Activated CD8-positive, alpha-beta memory T cell treated with anti-CD3 and anti-CD28 coated beads, Interleukin-2, amount 10 ng/mL, durations not matched to agents 7 days and 5 days (primary cell): ENCODE measurements at regions not wholly inside any gene's neighbourhood (a gene's known extent, or its start where the extent isn't known, plus 50 kb on each side); places are given as distances from the start of the nearest gene placed in this dataset.

ENCODE experiments used
- ATAC-seq: fragments of 150-1000 bp; cut with Tn5 transposase; one replicate; pipeline ENCODE4 v1.10.0; 2021; ENCODE audit warnings: moderate library complexity
- CTCF ChIA-PET: fragments of 350-600 bp; sonication (Branson Sonifier 250); formaldehyde crosslinking; loops from one replicate; lab custom pipeline; 2021; ENCODE audit warnings: antibody characterized with exemption; lab: Charles Lee
- DNase-seq: peaks from one replicate; pipeline ENCODE4 v3.0.0-alpha.2; 2020
- H3K27ac Mint-ChIP-seq: one replicate; pipeline ENCODE4 v1.8.0; 2021; ENCODE audit warnings: mild to moderate bottlenecking, mixed read lengths
- H3K27me3 Mint-ChIP-seq: one replicate; pipeline ENCODE4 v1.8.0; 2021; ENCODE audit warnings: mixed read lengths
- H3K36me3 Mint-ChIP-seq: one replicate; pipeline ENCODE4 v1.8.0; 2021; ENCODE audit warnings: mild to moderate bottlenecking, mixed read lengths
- H3K4me1 Mint-ChIP-seq: one replicate; pipeline ENCODE4 v1.8.0; 2021; ENCODE audit warnings: mixed read lengths
- H3K4me3 Mint-ChIP-seq: one replicate; pipeline ENCODE4 v1.8.0; 2021; ENCODE audit warnings: mild to moderate bottlenecking, moderate library complexity, mixed read lengths
- H3K9me3 Mint-ChIP-seq: one replicate; pipeline ENCODE4 v1.8.0; 2022; ENCODE audit warnings: low read depth, mixed read lengths

GRCh38 chr4:126779436-126780166 is 853.2 kb upstream of the INTU start:
- H3K4me1 Mint-ChIP-seq = no peaks in the 10 kb centered on the region
- H3K4me3 Mint-ChIP-seq = no peak overlapping the region
- no peaks in the 10 kb centered on the region for H3K27me3 Mint-ChIP-seq
- H3K9me3 Mint-ChIP-seq = no peaks in the 10 kb centered on the region
- no peaks in the 10 kb centered on the region for H3K36me3 Mint-ChIP-seq
- ATAC-seq (no peak), DNase-seq (no peak)
- no peak overlapping the region for H3K27ac Mint-ChIP-seq
- CTCF ChIA-PET = no interaction called here

DNA sequence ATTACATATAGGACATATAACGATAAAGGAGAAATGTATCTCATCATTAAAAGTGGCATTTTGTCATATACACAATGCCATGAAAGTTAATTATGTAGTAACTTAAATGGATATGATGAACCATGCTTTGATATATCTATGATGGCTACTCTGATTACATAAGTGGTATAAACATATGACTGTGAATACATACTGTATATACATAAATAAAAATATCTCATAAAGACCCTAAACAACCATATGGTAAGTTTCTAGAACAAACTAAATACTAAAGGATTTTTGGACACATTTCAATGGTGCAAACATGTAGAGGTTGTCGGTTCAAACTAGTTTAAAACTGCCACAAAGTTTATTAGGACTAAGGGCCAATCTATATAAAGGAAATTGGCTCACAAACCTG is 849.6 kb upstream of the INTU start:
- Mint-ChIP-seq H3K4me3 (no peak overlapping the region), H3K27ac (no peak overlapping the region), H3K4me1 (no peaks in the 10 kb centered on the region), H3K9me3 (no peaks in the 10 kb centered on the region), H3K36me3 (no peaks in the 10 kb centered on the region), H3K27me3 (no peaks in the 10 kb centered on the region)
- no peak for DNase-seq
- CTCF ChIA-PET = no interaction called here
- no peak for ATAC-seq

GRCh38 chr4:126784966-126785580 is 847.7 kb upstream of the INTU start:
- H3K4me3 Mint-ChIP-seq = no peak overlapping the region
- DNase-seq (no peak), ATAC-seq (no peak)
- H3K4me1 Mint-ChIP-seq = no peaks in the 10 kb centered on the region
- H3K36me3 Mint-ChIP-seq = no peaks in the 10 kb centered on the region
- CTCF ChIA-PET = no interaction called here
- no peaks in the 10 kb centered on the region for H3K27me3 Mint-ChIP-seq
- no peaks in the 10 kb centered on the region for H3K9me3 Mint-ChIP-seq
- no peak overlapping the region for H3K27ac Mint-ChIP-seq

GRCh38 chr4:126790633-126791032 is 842.1 kb upstream of the INTU start:
- ATAC-seq = no peak
- H3K27ac Mint-ChIP-seq = no peak overlapping the region
- no peak overlapping the region for H3K4me3 Mint-ChIP-seq
- H3K36me3 Mint-ChIP-seq = no peaks in the 10 kb centered on the region
- no peaks in the 10 kb centered on the region for H3K27me3 Mint-ChIP-seq
- DNase-seq = no peak
- no peaks in the 10 kb centered on the region for H3K9me3 Mint-ChIP-seq
- H3K4me1 Mint-ChIP-seq = no peaks in the 10 kb centered on the region
- CTCF ChIA-PET = no interaction called here

DNA sequence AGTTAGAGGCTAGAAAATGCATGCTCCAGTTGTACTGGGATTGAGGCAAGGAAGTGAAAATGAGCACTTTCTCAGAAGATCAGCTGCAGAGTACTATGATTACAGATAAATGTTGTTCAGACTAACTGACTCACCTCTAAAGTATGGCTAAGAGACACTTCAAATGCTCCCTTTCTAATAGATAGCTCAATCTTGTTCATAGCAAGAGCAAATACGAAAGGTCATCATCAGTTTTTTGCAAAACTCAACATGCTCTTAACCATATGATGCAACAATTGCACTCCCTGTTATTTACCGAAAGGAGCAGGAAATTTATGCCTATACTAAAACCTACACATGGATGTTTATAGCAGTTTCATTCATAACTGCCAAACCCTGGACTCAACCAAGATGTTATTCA is 838.4 kb upstream of the INTU start:
- Mint-ChIP-seq H3K36me3 (no peaks in the 10 kb centered on the region), H3K4me1 (no peaks in the 10 kb centered on the region), H3K9me3 (no peaks in the 10 kb centered on the region), H3K27me3 (no peaks in the 10 kb centered on the region), H3K4me3 (no peak overlapping the region), H3K27ac (no peak overlapping the region)
- DNase-seq (no peak), ATAC-seq (no peak)
- CTCF ChIA-PET = no interaction called here

DNA sequence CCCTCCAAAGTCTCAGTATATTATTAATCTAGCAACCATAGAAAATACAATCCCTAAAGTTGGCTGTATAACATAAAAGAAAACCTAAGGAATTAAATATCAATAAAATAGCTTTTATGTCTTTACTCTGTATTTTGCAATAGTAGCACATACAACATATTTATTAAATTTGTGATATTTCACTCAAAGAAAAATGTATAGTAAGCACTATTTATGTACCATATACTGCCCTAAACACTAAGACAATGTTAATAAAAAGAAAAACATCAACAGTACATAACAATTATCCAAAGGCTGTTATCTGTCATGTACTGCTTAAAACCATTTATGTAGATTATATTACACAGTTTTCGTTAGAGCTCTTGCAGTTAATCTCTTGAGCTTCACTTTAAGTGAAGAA is 834.5 kb upstream of the INTU start:
- no peak for ATAC-seq
- CTCF ChIA-PET = no interaction called here
- no peak overlapping the region for H3K27ac Mint-ChIP-seq

DNA sequence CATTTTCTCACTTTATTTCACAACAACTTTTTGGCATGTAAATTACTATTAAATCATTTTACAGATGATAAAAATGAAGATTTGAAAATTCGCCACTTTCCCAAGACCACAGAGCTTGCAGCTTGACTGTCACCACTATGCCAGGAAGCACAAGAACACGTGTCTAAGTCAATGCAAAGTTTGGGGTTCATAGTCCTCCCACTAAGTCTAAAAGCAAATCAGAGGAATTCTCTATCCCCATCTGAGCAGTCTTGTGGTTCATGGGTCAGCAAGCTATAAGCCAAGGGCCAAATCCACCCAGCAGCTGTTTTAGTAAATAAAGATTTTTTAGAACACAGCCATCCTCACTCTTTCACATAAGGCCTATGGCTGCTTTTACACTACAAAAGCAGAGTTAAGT is 833.3 kb upstream of the INTU start:
- ATAC-seq (no peak), DNase-seq (no peak)
- Mint-ChIP-seq H3K4me1 (no peaks in the 10 kb centered on the region), H3K36me3 (no peaks in the 10 kb centered on the region), H3K27me3 (no peaks in the 10 kb centered on the region), H3K4me3 (no peak overlapping the region), H3K27ac (no peak overlapping the region), H3K9me3 (peaks cover 2% of the 10 kb centered on the region)
- CTCF ChIA-PET = no interaction called here

More for the DNA sequence above, 834.5 kb upstream of the INTU start:
- Mint-ChIP-seq H3K9me3 (no peaks in the 10 kb centered on the region), H3K4me3 (no peak overlapping the region), H3K27me3 (no peaks in the 10 kb centered on the region), H3K36me3 (no peaks in the 10 kb centered on the region), H3K4me1 (no peaks in the 10 kb centered on the region)
- no peak for DNase-seq

DNA sequence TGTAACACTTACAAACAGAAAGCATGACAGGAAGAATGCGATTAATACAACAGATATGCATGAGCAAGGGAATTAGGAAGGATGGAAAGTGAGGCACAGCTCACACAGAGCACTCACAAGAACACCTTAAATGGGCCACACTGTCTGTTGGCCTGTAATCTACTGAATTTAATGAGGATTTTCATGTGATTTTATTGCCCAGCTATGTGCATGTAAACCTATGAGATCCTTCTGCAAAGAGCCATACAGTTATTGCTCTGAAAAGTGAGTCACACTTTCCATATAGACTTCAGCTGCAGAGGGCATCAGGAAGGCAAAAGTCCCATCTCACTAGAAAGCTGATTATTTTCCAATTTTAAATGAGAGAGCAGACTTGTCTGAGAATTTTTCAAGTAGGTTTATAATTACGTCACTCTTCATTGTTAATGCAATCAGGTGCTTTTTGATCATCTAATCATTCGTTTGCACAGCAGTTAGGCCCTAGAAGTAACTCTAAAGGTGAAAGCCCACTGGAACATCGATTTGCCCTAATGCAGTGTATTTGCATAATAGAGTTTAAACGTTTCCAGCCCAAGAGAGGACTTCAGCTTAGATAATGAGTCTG is 832.7 kb upstream of the INTU start:
- CTCF ChIA-PET = no interaction called here
- ATAC-seq (no peak), DNase-seq (no peak)
- Mint-ChIP-seq H3K4me1 (no peaks in the 10 kb centered on the region), H3K27me3 (no peaks in the 10 kb centered on the region), H3K4me3 (no peak overlapping the region), H3K9me3 (peaks cover 4% of the 10 kb centered on the region), H3K36me3 (no peaks in the 10 kb centered on the region), H3K27ac (no peak overlapping the region)

- CTCF ChIA-PET = no interaction called here
- no peaks in the 10 kb centered on the region for H3K27me3 Mint-ChIP-seq
- DNase-seq = no peak
- H3K4me3 Mint-ChIP-seq = no peak overlapping the region
- peaks cover 7% of the 10 kb centered on the region for H3K9me3 Mint-ChIP-seq
- ATAC-seq = no peak
- no peak overlapping the region for H3K27ac Mint-ChIP-seq
- no peaks in the 10 kb centered on the region for H3K4me1 Mint-ChIP-seq
- no peaks in the 10 kb centered on the region for H3K36me3 Mint-ChIP-seq
These were observed 832.1 kb upstream of the INTU start for GRCh38 chr4:126800575-126801141.

GRCh38 chr4:126807132-126807531 is 825.6 kb upstream of the INTU start:
- Mint-ChIP-seq H3K4me3 (no peak overlapping the region), H3K27me3 (no peaks in the 10 kb centered on the region), H3K4me1 (no peaks in the 10 kb centered on the region), H3K27ac (no peak overlapping the region), H3K36me3 (no peaks in the 10 kb centered on the region), H3K9me3 (peaks cover 7% of the 10 kb centered on the region)
- no peak for ATAC-seq
- CTCF ChIA-PET = no interaction called here
- DNase-seq = no peak

GRCh38 chr4:126812076-126812475 is 820.7 kb upstream of the INTU start:
- Mint-ChIP-seq H3K36me3 (no peaks in the 10 kb centered on the region), H3K27me3 (no peaks in the 10 kb centered on the region), H3K4me1 (no peaks in the 10 kb centered on the region), H3K27ac (no peak overlapping the region), H3K4me3 (no peak overlapping the region), H3K9me3 (peaks cover 8% of the 10 kb centered on the region)
- no peak for DNase-seq
- CTCF ChIA-PET = no interaction called here
- no peak for ATAC-seq

- Mint-ChIP-seq H3K4me1 (no peaks in the 10 kb centered on the region), H3K27ac (no peak overlapping the region), H3K4me3 (no peak overlapping the region), H3K27me3 (no peaks in the 10 kb centered on the region), H3K36me3 (no peaks in the 10 kb centered on the region), H3K9me3 (peaks cover 2% of the 10 kb centered on the region)
- DNase-seq (no peak), ATAC-seq (no peak)
- CTCF ChIA-PET = no interaction called here
These were observed 812.1 kb upstream of the INTU start for GRCh38 chr4:126820631-126821030.

DNA sequence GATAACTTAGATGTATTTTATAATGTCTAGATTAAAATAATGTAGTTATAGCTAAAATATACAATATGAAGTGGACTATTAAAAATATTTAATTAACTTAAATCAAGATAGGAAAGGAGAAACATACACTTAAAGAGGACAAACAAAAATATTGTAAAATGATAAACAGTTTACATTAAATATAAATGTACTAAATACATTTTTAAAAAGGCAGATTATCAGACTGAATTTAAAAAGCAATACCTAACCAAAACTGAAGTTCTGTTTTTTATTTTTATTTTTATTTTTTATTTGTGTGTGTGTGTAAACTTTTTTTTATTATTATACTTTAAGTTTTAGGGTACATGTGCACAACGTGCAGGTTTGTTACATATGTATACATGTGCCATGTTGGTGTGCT is 811.6 kb upstream of the INTU start:
- Mint-ChIP-seq H3K4me1 (no peaks in the 10 kb centered on the region), H3K27ac (no peak overlapping the region), H3K9me3 (peaks cover 2% of the 10 kb centered on the region), H3K36me3 (no peaks in the 10 kb centered on the region), H3K27me3 (no peaks in the 10 kb centered on the region), H3K4me3 (no peak overlapping the region)
- no peak for DNase-seq
- CTCF ChIA-PET = no interaction called here
- ATAC-seq = no peak

DNA sequence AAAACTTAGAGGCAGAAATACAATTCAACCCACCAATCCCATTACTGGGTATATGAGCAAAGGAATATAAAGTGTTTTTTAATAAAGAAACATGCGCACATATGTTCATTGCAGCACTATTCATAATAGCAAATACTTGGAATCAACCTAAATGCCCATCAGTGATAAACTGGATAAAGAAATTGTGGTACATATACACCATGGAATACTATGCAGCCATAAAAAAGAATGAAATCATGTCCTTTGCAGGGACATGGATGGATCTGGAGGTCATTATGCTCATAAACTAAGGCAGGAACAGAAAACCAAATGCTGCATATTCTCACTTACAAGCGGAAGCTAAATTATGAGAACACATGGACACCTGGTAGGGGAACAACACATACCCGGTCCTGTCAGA is 807.7 kb upstream of the INTU start:
- Mint-ChIP-seq H3K27ac (no peak overlapping the region), H3K36me3 (no peaks in the 10 kb centered on the region), H3K9me3 (peaks cover 2% of the 10 kb centered on the region), H3K4me3 (no peak overlapping the region), H3K27me3 (no peaks in the 10 kb centered on the region), H3K4me1 (no peaks in the 10 kb centered on the region)
- CTCF ChIA-PET = no interaction called here
- ATAC-seq (no peak), DNase-seq (no peak)
